GM18907 (cell line): ENCODE measurements at regions not wholly inside any gene's neighbourhood (a gene's known extent, or its start where the extent isn't known, plus 50 kb on each side); places are given as distances from the start of the nearest gene placed in this dataset.

Experiments
- ATAC-seq: cut with Tn5 transposase; IDR thresholded peaks from one replicate; pipeline ENCODE4 v1.9.1; 2021; ENCODE audit warnings: mild to moderate bottlenecking, moderate library complexity; ENCODE audit not compliant: unreplicated experiment

DNA sequence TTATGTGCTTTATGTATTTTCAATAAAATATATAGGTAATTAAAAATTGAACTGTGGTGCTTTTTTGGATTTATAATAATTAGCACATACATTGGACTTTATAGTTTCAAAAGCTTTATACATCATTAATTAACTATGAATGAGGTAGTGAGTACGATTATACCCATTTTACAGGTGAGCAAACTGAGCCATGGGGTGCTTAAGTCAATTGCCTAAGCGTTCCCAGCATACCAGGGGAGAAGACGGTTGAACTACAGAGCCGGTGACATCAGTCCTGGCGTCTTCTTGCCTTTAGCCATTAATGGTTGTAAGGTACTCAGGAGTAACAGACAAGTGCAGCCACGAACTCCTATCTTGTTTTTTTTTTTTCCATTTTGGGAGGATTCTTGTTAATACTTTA is 172.8 kb downstream of the GATA3 start:
- ATAC-seq, result no peak

DNA sequence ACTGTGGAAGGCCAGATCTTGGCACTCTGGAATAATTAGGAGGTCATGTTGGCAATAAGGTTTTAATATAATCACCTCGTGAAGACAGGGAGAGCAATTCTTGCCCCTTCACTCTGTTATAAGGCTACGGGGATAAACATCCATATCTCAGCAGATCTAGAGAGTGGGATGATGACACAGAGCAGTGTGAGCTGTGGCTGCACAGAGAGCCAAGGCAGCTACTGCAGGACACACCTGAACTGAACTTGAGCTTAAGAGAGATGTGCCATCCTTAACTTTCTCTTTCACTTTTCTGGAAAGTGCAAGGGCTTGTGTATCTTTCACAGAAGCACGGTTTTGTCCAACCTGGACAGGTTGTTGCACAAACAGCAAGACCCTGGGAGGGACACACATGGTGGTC is 174.7 kb downstream of the GATA3 start:
- no peak for ATAC-seq

DNA sequence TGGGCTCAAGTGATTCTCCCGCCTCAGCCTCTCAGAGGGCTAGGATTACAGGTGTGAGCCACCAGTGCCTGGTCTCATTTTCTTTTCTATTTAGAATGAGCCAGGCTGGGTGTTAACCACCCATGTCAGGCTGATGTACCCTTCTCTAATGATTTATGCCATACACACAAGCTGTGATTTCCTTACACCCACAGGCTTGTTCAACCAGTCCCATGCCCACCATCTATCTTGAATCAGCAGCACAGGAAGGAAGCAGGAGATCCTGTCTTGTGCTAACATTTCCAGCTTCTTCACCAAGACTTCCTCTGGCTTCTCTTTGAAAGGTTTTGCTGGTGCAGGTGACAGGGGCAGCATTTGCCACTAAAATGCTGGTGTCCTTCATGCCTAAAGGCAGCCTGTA is 176.4 kb downstream of the GATA3 start:
- no peak for ATAC-seq

GRCh38 chr10:8233049-8233448 is 178.6 kb downstream of the GATA3 start:
- ATAC-seq, result no peak

GRCh38 chr10:8233832-8234259 is 179.4 kb downstream of the GATA3 start:
- ATAC-seq, result no peak

DNA sequence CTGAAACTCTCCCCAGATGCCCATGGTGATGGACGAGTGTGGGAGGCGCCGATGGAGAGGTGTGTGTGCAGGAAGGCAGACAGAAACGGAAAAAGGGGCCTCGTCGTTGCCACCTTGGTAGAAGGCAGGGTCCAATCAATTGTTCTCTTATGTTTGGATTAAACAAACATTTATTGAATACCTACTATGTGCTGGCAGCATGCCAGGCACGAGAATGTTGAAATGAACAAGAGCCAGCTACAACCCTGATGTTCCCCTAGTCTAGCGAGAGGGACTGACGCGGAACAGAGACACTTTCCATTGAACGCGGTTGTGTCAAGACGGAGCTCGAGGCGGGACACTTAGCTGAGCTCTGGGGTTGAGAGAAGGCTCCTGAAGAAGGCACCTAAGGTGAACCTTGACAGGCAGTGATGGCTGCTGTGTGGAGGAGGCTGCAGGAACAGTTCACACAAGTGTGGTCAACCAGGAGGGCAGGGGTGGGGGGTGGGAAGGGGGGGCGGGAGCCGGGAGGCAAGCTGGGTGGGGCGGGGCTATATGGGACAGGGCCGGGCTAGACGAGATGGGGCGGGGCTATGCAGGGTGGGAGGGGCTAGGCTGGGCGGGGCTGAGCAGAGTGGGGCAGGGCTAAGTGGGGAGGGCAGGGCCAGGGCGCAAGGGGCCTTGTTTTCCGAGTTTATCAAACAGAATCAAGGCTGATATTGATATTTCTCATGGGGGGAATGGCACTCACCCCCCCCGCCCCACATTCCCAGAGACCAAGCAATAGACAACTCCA is 181.0 kb downstream of the GATA3 start:
- no peak for ATAC-seq

- no peak for ATAC-seq
Measured at GRCh38 chr10:8238986-8239385, 184.5 kb downstream of the GATA3 start.

DNA sequence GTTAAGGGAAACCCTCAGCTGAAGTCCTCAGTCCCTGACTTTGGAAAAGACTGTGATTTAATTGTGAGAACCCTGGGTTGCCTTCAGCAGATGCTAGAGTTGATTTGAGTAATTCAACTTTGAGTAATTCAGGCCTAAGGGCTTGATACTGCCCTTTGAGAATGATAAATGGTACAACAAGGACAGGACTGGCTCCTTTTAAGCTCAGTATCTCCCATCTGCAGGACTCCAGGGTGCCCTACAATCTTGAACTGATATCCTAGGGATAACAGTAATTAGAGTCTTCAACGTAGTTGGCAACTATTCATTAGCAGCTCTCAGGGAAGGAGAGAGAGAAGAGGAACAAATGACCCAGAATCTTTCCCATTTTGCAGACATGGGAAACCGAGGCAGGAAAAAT is 186.4 kb downstream of the GATA3 start:
- ATAC-seq, result no peak

- ATAC-seq, result no peak
Measured at GRCh38 chr10:8242295-8242872, 187.9 kb downstream of the GATA3 start.

DNA sequence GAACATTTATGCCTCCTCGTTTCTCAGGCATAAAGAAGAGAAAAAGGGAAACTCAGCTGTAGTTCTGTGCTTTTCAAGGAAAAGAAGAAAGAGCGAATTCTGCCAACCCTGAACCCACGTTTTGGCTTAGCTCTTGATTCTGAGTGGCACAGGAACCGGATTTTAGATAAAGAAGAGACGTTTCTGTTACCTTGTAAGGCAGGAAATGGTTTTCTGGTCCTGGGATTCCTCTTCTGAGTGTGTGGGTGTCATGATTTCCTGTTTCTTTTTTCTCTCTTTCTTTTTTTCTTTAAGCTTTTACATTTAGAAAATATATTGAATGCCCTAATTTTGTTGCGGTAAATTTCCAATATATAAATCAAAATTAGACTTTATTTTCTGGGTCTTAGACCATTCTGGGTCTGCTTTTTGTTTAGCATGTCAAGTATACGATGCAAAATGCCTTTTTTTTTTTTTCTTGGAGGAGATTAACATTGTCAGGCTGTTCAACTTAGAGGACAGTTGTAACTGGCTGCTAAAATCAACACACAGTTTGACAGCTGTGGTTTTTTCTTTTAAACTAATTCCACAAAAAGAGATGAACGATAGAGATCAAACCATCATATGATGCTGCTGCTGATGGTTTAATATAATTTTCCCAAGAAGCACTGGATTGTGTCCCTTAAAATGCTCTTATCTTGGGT is 190.8 kb downstream of the GATA3 start:
- ATAC-seq, result peak; percentile 88

- no peak for ATAC-seq
Measured at GRCh38 chr10:8245814-8246142, 191.3 kb downstream of the GATA3 start.

- no peak for ATAC-seq
Measured at GRCh38 chr10:8246548-8246947, 192.1 kb downstream of the GATA3 start.

DNA sequence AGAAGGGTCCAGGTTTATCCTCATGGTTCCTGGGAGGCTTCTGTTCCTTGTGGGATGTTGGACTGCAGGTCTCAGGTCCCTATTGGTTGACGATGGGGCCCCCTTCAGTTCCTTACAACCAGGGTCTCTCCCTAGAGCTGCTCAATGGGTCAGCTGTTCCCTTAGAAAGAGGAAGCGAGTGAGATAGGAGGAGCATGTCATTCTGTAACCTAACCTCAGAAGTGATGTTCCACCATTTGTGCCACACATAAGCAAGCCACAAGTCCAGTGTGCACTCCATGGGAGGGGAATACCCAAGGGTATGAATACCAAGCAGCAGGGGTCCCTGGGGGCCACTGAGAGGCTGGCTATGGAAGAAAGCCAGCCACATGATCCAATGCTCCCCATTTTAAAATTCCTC is 192.7 kb downstream of the GATA3 start:
- ATAC-seq, result no peak

DNA sequence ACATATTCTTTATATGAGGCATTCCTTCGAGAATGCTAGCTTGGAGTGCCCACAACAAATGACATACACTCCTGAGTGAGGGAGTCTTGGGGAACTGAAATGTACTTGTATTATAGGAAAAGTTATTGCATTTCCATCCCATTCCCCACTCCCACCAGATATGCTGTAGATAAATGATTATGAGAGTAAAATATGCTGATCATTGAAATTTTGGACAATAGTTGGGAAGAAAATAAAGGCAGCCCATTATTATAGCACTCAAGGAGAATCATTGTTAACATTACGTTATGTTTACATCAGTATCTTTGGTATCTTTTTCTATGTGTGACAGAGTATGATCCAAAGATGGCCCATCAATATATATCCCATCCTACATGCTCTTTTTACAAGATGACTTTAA is 194.4 kb downstream of the GATA3 start:
- no peak for ATAC-seq

DNA sequence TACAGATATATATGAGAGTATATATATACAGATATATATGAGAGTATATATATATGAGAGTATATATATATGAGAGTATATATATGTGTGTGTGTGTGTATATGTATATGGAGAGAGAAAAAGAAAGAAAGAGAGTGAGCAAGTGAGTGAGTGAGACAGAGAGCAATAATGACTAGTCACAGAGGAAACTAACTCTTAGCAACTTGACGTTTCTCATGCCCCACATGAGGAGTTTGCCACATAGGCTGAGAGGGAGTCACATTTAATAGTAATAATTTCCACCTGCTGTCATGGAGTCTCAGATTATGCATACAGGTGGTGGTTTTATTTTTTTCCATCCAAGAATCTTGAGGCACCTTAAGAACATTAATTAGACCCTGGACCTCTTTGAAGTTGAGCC is 199.9 kb downstream of the GATA3 start:
- ATAC-seq, result no peak

- ATAC-seq, result no peak
Measured at GRCh38 chr10:8255301-8255700, 200.8 kb downstream of the GATA3 start.

DNA sequence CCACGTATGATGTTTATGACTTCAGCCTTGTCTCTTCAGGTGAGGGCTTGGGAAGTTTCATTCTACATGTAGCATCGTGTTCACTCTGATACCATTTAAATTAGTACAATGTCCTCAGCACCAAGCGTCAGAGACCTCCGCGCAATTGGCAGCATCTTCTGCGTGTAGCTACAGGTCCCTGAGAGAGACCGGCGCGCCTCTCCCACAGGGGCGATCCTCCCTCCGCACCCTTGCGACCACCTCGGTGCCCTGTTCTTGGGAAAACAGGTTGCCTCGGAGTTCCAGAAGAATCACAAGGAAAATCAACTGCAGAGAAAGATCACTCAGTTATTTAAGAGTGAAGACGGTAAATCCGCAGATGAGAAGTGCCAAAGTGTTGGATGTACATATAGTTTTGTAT is 206.2 kb downstream of the GATA3 start:
- no peak for ATAC-seq

GRCh38 chr10:8262317-8262716 is 207.8 kb downstream of the GATA3 start:
- no peak for ATAC-seq

GRCh38 chr10:8269976-8270375 is 215.5 kb downstream of the GATA3 start:
- ATAC-seq, result no peak

GRCh38 chr10:8272794-8273425 is 218.4 kb downstream of the GATA3 start:
- ATAC-seq, result no peak

DNA sequence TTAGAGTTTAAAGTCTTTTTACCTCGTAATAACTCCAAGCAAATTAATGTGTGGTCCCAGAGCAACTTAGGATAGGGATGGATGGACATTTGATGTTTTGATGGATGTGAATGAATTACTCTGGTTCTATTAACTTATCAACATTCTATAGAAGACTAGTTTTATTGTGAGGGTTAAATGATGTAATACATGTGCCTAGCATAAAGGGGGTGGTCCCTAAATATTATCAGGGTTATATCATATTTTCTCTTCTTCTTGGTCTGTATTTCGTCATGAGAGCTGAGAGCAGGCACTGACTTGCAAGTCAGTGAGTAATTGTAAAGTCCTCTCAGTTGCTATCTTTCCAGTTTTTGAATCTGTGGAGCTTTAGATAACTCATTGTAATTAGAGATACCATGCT is 219.3 kb downstream of the GATA3 start:
- no peak for ATAC-seq

- ATAC-seq, result no peak
Measured at GRCh38 chr10:8275911-8276310, 221.4 kb downstream of the GATA3 start.
